Activated T-cell treated with anti-CD3 and anti-CD28 coated beads for 24 hours (primary cell): ENCODE measurements at regions not wholly inside any gene's neighbourhood (a gene's known extent, or its start where the extent isn't known, plus 50 kb on each side); places are given as distances from the start of the nearest gene placed in this dataset.
"Not testable (repeated sequence)": the region's sequence is repeated elsewhere in the genome, so short reads cannot be mapped to it uniquely, and the experiment has no call there.

ENCODE experiments used
- DNase-seq: peaks from one replicate; pipeline ENCODE4 v3.0.0-alpha.2; 2020; ENCODE audit warnings: low read depth

- no peak for DNase-seq
Measured at GRCh38 chr11:95647355-95647754, 142.2 kb downstream of the FAM76B start.

- no peak for DNase-seq
Measured at GRCh38 chr11:95641495-95641894, 148.1 kb downstream of the FAM76B start.

GRCh38 chr11:95638501-95638900, 151.1 kb downstream of the FAM76B start:
- no peak for DNase-seq

DNA sequence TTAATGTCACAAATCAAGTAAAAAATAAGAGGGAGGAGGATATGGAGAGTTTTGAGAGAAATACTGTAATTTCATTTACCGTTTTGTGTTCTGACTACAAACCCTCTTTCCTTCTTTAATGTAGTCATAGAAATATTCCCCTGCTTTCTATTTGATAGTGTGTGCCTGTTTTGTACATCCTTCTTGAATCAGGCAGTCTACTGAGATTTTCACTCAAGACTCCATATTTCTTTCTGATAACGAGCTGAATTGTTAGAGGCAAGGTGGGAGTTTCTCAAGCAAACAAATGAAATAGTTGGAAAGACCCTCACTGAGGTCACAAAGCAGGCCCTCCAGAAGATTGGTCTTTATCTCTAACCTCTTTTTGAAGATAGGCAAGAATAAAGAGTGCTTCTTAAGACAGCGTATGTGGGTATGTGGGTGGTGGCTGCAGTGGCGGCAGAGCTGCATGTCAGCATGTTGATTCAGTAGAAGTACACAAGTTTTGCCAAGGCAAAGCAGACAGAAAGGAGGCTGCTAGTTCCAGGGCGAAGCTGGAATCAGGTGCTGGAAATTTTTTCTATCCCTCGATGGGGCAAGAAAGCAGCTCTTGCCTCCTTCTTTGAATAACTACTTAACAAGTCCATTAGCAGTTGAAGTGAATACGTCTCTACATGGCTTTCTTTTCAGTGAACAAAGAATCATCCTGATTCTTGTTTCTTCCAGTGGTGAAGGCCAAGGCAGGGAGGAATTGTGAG, 164.2 kb downstream of the FAM76B start:
- no peak for DNase-seq

- no peak for DNase-seq
Measured at GRCh38 chr11:95616256-95616804, 173.3 kb downstream of the FAM76B start.

- DNase-seq: no peak
Measured at GRCh38 chr11:95611827-95612226, 177.8 kb downstream of the FAM76B start.

DNA sequence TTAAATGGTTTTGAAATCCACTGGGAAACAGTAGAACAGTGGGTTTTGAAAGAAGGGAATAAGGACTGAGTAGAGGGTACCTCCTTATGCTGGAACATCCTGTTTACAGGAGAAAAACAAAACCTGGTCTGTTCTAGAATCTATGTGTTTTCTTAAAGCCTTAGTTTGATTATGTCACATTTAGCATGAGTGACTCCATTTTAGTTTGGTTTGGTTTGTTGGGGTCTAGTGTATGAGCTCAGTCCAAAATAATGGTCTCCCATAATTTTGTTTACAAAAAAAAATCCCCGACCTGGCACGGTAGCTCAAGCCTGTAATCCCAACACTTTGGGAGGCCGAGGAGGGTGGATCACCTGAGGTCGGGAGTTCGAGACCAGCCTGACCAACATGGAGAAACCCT, 179.4 kb downstream of the FAM76B start:
- DNase-seq: not testable (repeated sequence)

- no peak for DNase-seq
Measured at GRCh38 chr11:95608093-95608492, 181.5 kb downstream of the FAM76B start.

DNA sequence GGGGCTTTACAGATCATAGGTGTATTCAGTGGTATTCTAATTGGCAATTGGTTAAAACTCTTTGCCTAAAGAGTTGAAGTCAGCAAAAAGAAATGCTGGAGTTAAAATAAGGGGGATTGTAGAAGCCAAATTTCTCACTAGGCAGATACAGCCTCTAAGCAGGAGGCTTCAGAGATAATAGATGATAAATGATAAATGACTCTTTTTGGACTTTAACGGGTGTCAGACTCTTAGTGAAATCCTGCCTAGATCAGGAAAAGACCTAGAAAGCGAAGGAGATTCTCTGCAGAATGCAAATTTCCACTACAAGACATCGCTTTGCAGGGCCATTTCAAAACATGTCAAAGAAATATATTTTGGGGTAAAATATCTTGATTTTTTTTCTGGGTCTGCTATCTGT, 182.8 kb downstream of the FAM76B start:
- DNase-seq: no peak

GRCh38 chr11:95605271-95605940, 184.2 kb downstream of the FAM76B start:
- no peak for DNase-seq

GRCh38 chr11:95599959-95600586, 189.5 kb downstream of the FAM76B start:
- DNase-seq: no peak

DNA sequence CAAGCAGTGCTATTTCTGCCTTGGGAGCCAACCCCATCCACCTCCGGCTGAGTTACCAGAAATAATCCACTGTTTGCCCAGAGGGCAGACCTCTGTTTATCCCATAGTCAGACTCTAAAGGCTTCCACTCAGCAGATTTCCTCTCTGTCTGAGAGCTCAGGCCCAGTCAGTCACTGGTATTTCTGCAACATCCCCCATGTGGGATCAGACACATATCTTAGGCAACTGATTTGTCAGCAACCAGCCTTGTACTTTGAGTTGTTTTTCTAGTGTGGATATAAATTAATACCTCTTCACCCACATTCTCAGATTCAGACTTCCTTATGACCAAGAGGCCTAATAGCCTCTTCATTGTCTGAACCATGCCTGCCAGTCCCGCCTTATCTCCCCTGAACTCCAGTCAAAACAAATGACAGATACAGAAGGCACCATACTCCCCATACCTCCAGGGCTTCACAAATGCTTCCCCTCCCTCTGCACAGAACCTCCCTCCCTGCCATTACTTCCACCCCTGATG, 193.6 kb downstream of the FAM76B start:
- DNase-seq: no peak

- DNase-seq: no peak
Measured at GRCh38 chr11:95595541-95595940, 194.0 kb downstream of the FAM76B start.

DNA sequence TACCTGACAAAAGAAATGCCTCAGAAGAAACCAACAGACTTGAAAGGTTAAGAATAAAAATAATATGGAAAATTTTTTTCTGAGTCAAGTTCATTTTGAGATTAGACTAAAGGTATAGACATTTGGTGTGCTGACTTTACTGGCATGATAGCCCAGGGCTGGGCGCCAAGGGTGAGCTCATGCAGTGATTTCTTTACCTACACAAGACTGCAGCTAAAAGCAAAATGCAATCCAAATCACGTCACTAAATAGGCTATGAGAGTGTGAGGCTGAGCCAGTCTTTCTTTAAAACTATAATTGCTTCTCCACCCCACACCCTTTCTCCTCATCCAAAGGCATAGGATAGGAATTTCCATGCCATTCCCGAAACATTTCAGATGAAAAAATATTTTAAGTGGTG, 196.5 kb downstream of the FAM76B start:
- DNase-seq: no peak

- no peak for DNase-seq
Measured at GRCh38 chr11:95592471-95592870, 197.1 kb downstream of the FAM76B start.

- no peak for DNase-seq
Measured at GRCh38 chr11:95589893-95590612, 199.5 kb downstream of the FAM76B start.

- DNase-seq: no peak
Measured at GRCh38 chr11:95588821-95589220, 200.8 kb downstream of the FAM76B start.

DNA sequence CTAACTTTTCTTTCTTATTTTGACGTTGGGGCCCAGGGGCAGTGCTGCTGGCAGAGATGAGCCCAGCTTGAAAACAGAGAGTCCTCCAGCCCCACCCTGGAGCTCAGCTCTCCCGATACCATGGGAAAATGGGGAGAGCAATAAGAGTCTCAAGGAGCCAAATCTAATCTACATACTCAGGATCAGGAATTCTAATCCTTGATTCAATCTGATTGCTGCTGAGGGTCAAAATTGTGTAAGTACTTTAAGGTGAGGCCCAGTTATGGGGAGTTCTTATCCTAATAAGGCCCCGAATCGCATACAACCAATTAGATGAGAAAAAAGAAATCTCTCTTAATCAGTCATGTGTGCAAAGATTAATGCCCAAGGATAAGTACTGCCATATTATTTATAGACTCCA, 202.9 kb downstream of the FAM76B start:
- DNase-seq: no peak

DNA sequence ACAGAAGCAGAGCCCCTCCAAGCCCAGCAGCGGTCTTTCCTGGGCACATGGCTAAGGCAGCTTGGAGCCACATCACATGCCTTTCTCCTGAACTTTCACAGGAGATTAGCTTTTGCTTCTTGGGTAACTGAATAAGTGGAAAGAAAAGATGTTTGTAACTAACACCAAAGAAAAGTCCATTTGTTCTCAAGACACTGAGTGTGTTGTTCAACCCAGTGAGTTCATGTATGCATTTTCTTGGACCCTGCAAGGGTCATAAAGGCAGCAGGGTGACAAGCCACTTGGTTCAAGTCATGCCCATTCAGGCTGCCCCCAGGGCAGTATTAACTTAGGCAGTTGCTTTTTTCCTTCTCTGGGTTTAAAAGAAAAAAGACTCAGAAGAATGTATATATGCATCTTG, 203.4 kb downstream of the FAM76B start:
- no peak for DNase-seq

DNA sequence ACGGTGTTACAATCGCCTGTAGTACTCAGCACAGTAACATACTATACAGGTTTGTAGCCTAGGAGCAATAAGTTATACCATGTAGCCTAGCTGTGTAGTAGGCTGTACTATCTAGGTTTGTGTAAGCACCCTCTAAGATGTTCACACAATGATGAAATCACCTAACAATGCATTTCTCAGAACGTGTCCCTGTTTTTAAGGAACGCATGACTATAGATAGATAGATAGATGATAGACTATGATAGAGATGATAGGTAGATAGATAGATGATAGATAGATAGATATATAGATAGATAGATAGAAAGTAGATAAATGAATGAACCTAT, 203.9 kb downstream of the FAM76B start:
- DNase-seq: no peak

- DNase-seq: no peak
Measured at GRCh38 chr11:95585069-95585751, 204.4 kb downstream of the FAM76B start.

DNA sequence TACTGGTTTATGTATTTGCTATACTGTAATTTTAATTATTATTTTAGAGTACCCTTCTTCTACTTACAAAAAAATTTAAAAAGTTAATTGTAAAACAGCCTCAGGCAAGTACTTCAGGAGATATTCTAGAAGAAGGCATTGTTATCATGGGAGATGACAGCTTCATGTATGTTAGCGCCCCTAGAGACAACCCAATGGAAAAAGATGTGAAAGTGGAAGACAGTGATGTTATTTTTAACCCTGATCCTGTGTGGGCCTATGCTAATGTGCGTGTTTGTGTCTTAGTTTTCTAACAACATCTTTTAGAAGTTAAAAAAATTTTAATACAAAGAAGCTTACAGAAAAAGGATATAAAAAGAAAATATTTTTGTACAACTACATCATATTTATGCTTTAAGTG, 205.0 kb downstream of the FAM76B start:
- no peak for DNase-seq
